ENCODE measurements at regions not wholly inside any gene's neighbourhood (a gene's known extent, or its start where the extent isn't known, plus 50 kb on each side); places are given as distances from the start of the nearest gene placed in this dataset.

- no peak for DNase-seq
Measured at GRCh38 chr11:130813638-130814037, 102.6 kb downstream of the SNX19 start.

DNA sequence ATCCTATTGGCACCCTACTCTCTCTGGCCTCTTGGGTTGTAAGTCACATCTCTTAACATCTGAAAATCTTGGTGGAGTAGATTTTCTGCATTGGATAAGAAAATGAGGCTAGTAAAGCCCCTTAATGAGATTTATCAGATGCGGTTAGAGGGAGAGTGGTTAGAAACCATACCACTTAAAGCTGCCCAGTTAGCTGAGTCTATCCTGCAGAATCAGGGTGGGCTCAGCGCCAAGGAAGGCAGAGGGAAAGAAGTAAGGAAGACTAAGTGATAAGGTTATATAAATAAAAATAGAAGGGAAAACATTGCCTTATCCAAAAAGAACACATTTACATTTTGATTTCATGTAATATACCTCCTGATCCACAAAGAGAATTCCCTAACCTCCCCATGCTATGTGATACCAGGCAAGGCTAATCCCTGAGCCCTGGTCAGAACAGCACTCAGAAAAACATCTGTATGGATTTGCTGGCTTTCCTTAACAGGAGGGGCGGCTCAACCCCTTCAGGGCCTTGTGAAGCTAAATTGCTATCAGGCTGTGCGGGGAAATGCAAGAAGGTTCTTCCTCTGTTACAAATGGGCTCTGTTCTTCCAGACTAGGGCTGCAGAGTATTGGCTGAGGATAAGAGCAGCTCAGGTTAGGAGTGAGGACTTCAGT lies 101.7 kb downstream of the SNX19 start:
- no peak for DNase-seq

DNA sequence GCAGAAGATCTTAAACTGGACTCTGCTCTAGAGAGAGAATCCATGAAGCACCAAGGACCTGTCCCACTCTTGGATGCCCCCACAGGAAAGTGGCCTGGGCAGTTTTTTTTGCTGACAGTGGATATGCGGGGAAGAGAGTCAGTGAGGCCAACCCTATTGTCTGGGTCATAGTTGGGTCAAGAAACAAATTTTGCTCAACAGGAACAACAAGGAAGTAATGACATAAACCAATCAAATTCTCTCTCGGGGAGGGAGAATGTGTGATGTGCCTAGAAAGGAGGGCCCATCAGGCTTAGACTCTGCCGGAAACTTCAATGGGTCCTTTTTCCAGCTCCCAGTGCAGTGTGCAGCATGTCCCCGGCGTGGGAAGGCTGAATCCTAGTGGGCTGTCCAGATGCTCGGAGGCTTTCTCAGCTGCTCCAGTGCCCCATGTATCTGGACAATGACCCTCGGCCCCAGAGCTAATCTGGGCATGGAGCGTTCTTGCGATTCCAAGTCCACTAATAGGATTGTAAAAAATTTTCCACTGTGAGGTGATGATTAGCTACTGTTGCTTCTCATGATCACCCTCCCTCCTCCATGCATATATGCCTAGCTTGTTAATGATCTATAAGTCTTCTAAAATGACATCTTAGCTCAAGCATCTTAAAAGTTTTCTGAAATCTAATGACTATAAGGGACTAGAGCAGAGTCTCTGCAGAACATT lies 101.0 kb downstream of the SNX19 start:
- DNase-seq, result no peak

GRCh38 chr11:130815956-130816355 lies 100.3 kb downstream of the SNX19 start:
- DNase-seq, result no peak

- DNase-seq, result no peak
Measured at GRCh38 chr11:130816546-130817329, 99.5 kb downstream of the SNX19 start.

- DNase-seq, result no peak
Measured at GRCh38 chr11:130817330-130817944, 98.8 kb downstream of the SNX19 start.

DNA sequence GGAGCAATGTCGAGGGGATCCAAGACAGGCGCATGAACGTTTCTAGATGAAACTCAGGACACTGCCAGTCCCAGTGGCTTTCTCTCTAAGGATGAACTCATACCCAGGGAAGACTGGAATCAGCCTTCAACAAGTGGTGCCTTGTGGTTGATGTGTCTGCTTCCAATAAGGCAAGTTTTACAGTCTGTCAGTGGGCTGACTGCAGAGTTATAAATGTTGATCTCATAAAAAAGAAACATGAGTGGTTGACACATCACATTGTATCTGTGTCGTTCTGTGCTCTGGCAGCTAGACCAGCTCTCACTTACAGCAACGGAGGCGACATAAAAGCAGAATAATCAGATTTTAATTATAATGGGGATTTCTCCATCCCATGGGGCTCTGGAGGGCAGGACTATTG lies 96.7 kb downstream of the SNX19 start:
- DNase-seq, result no peak
